ENCODE measurements at regions not wholly inside any gene's neighbourhood (a gene's known extent, or its start where the extent isn't known, plus 50 kb on each side); places are given as distances from the start of the nearest gene placed in this dataset.
A peak's percentile ranks its signal among the peaks of the same experiment; 100 is the strongest.

- no peaks in the 10 kb centered on the region for H3K9me3 ChIP-seq (ENCODE audit: control insufficient read depth, low read length)
- no peak overlapping the region for H3K27ac ChIP-seq (ENCODE audit: low read depth in 1 of 2, low read length in 2 of 2)
- no peak for ATAC-seq (ENCODE audit: low FRiP score)
- 72 to 77% methylated on average over 4 of the region's 4 CpGs for WGBS, 2 donors
- H3K27me3 ChIP-seq (ENCODE audit: control insufficient read depth in 1 of 2, insufficient read depth in 2 of 2, low read length in 1 of 2): no peaks in the 10 kb centered on the region
- no peak for DNase-seq
- H3K4me3 ChIP-seq (ENCODE audit: low read length in 2 of 2): no peak overlapping the region
- no peaks in the 10 kb centered on the region for H3K4me1 ChIP-seq (ENCODE audit: control insufficient read depth in 1 of 2, insufficient read depth in 2 of 2, low read length in 2 of 2)
- intact Hi-C loops (cut with DNase I): no loop called here
- no peaks in the 10 kb centered on the region for H3K36me3 ChIP-seq (ENCODE audit: control insufficient read depth in 1 of 2, insufficient read depth in 2 of 2, low read length in 1 of 2)
Measured at GRCh38 chr6:79783670-79784394, 152.7 kb downstream of the SH3BGRL2 start.

- 84 to 86% methylated on average over 5 of the region's 5 CpGs for WGBS, 2 donors
- no peaks in the 10 kb centered on the region for H3K4me1 ChIP-seq (ENCODE audit: control insufficient read depth in 1 of 2, insufficient read depth in 2 of 2, low read length in 2 of 2)
- no peaks in the 10 kb centered on the region for H3K27me3 ChIP-seq (ENCODE audit: control insufficient read depth in 1 of 2, insufficient read depth in 2 of 2, low read length in 1 of 2)
- no peaks in the 10 kb centered on the region for H3K36me3 ChIP-seq (ENCODE audit: control insufficient read depth in 1 of 2, insufficient read depth in 2 of 2, low read length in 1 of 2)
- no peak for ATAC-seq (ENCODE audit: low FRiP score)
- no peak overlapping the region for H3K4me3 ChIP-seq (ENCODE audit: low read length in 2 of 2)
- no peak for DNase-seq
- H3K27ac ChIP-seq (ENCODE audit: low read depth in 1 of 2, low read length in 2 of 2): no peak overlapping the region
- no peaks in the 10 kb centered on the region for H3K9me3 ChIP-seq (ENCODE audit: control insufficient read depth, low read length)
- intact Hi-C loops (cut with DNase I): no loop called here
Measured at GRCh38 chr6:79782792-79783580, 151.9 kb downstream of the SH3BGRL2 start.

DNA sequence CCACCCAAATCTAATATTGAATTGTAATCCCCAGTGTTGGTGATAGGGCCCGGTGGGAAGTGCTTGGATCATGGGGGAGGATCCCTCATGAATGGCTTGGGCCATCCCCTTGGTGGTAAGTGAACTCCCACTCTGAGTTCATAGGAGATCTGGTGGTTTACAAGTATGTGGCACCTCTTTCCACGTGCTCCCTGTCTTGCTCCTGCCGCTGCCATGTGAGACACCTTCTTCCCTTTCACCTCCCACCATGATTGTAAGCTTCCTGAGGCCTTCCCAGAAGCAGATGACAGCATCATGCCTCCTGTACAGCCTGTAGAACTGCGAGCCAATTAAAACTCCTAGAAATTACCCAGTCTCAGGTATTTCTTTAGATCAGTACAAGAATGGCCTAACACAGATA, 150.8 kb downstream of the SH3BGRL2 start:
- Histone ChIP-seq H3K9me3 (ENCODE audit: control insufficient read depth, low read length) (no peaks in the 10 kb centered on the region), H3K4me3 (ENCODE audit: low read length in 2 of 2) (no peak overlapping the region), H3K36me3 (ENCODE audit: control insufficient read depth in 1 of 2, insufficient read depth in 2 of 2, low read length in 1 of 2) (no peaks in the 10 kb centered on the region), H3K4me1 (ENCODE audit: control insufficient read depth in 1 of 2, insufficient read depth in 2 of 2, low read length in 2 of 2) (no peaks in the 10 kb centered on the region), H3K27me3 (ENCODE audit: control insufficient read depth in 1 of 2, insufficient read depth in 2 of 2, low read length in 1 of 2) (no peaks in the 10 kb centered on the region), H3K27ac (ENCODE audit: low read depth in 1 of 2, low read length in 2 of 2) (no peak overlapping the region)
- intact Hi-C loops (cut with DNase I): no loop called here
- DNase-seq (no peak), ATAC-seq (ENCODE audit: low FRiP score) (no peak)
- 94 to 96% methylated on average over 4 of the region's 4 CpGs for WGBS, 2 donors

- no peaks in the 10 kb centered on the region for H3K36me3 ChIP-seq (ENCODE audit: control insufficient read depth in 1 of 2, insufficient read depth in 2 of 2, low read length in 1 of 2)
- WGBS, 2 donors: 92 to 96% methylated on average over 1 of the region's 1 CpG
- H3K4me1 ChIP-seq (ENCODE audit: control insufficient read depth in 1 of 2, insufficient read depth in 2 of 2, low read length in 2 of 2): no peaks in the 10 kb centered on the region
- DNase-seq (no peak), ATAC-seq (ENCODE audit: low FRiP score) (no peak)
- no peaks in the 10 kb centered on the region for H3K27me3 ChIP-seq (ENCODE audit: control insufficient read depth in 1 of 2, insufficient read depth in 2 of 2, low read length in 1 of 2)
- no peak overlapping the region for H3K4me3 ChIP-seq (ENCODE audit: low read length in 2 of 2)
- intact Hi-C loops (cut with DNase I): no loop called here
- H3K27ac ChIP-seq (ENCODE audit: low read depth in 1 of 2, low read length in 2 of 2): no peak overlapping the region
- no peaks in the 10 kb centered on the region for H3K9me3 ChIP-seq (ENCODE audit: control insufficient read depth, low read length)
Measured at GRCh38 chr6:79780881-79781280, 149.8 kb downstream of the SH3BGRL2 start.

GRCh38 chr6:79778816-79779215, 147.7 kb downstream of the SH3BGRL2 start:
- Histone ChIP-seq H3K9me3 (ENCODE audit: control insufficient read depth, low read length) (no peaks in the 10 kb centered on the region), H3K36me3 (ENCODE audit: control insufficient read depth in 1 of 2, insufficient read depth in 2 of 2, low read length in 1 of 2) (no peaks in the 10 kb centered on the region), H3K4me1 (ENCODE audit: control insufficient read depth in 1 of 2, insufficient read depth in 2 of 2, low read length in 2 of 2) (no peaks in the 10 kb centered on the region), H3K27me3 (ENCODE audit: control insufficient read depth in 1 of 2, insufficient read depth in 2 of 2, low read length in 1 of 2) (no peaks in the 10 kb centered on the region), H3K27ac (ENCODE audit: low read depth in 1 of 2, low read length in 2 of 2) (no peak overlapping the region), H3K4me3 (ENCODE audit: low read length in 2 of 2) (no peak overlapping the region)
- no peak for DNase-seq
- no peak for ATAC-seq (ENCODE audit: low FRiP score)
- intact Hi-C loops (cut with DNase I): loop anchor here in 1 of 2 donors (5.0 kb wide), 2 partner anchors 33 to 88 kb away; no protein-coding TSS in a partner anchor
- WGBS, 2 donors: 96 to 98% methylated on average over 4 of the region's 4 CpGs

DNA sequence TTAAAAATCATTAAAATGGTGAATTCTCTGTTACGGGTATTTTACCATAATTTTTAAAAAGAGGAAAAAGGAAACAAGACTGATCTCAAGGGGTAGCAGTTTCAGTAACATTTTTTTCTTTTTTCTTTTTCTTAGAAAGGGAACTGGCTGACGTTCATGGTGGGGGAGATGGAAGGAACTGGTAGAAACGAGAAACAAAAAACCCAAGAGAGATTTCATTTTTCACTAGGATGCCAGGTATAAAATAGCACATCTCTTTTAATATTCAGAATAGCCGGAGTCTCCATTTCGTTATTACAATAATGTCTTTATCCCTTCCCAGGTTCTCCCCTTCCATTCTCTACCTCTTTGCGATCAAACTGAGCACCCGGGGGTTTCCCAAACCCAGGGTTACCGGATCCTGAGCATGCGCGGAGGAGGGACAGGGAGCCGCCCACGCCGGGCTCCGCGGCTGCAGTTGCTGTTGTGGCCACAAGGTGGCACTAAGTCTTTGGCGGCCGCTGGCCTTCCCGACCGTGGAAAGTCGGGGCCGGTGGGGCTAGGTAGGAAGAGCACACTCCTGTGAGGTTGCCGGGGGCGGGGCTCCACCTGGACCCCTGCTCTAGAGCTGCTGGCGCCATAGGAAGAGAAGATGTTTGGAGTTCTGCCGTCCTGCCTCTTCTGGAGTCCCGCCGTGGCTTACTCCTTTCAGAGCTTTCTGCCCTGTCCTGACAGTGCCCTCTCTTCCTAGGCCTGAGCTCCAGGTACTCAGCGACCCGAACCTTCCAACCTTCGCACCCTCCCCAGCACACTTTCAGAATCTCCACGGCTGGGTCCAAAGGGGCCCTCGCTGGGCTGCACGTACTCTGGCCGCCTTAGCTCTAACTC, 146.8 kb downstream of the SH3BGRL2 start:
- no peaks in the 10 kb centered on the region for H3K4me1 ChIP-seq (ENCODE audit: control insufficient read depth in 1 of 2, insufficient read depth in 2 of 2, low read length in 2 of 2)
- peak; percentile 88 to 94 for DNase-seq

GRCh38 chr6:79776076-79776475, 144.9 kb downstream of the SH3BGRL2 start:
- DNase-seq: no peak
- Histone ChIP-seq H3K4me1 (ENCODE audit: control insufficient read depth in 1 of 2, insufficient read depth in 2 of 2, low read length in 2 of 2) (no peaks in the 10 kb centered on the region), H3K9me3 (ENCODE audit: control insufficient read depth, low read length) (no peaks in the 10 kb centered on the region), H3K27ac (ENCODE audit: low read depth in 1 of 2, low read length in 2 of 2) (no peak overlapping the region), H3K27me3 (ENCODE audit: control insufficient read depth in 1 of 2, insufficient read depth in 2 of 2, low read length in 1 of 2) (no peaks in the 10 kb centered on the region), H3K4me3 (ENCODE audit: low read length in 2 of 2) (no peak overlapping the region), H3K36me3 (ENCODE audit: control insufficient read depth in 1 of 2, insufficient read depth in 2 of 2, low read length in 1 of 2) (no peaks in the 10 kb centered on the region)
- ATAC-seq (ENCODE audit: low FRiP score): no peak
- WGBS, 2 donors: 51 to 52% methylated on average over 2 of the region's 2 CpGs
- intact Hi-C loops (cut with DNase I): loop anchor here in 1 of 2 donors (5.0 kb wide), 2 partner anchors 36 to 91 kb away; no protein-coding TSS in a partner anchor

More for the DNA sequence above, 146.8 kb downstream of the SH3BGRL2 start:
- H3K27me3 ChIP-seq (ENCODE audit: control insufficient read depth in 1 of 2, insufficient read depth in 2 of 2, low read length in 1 of 2): no peaks in the 10 kb centered on the region
- H3K9me3 ChIP-seq (ENCODE audit: control insufficient read depth, low read length): no peaks in the 10 kb centered on the region
- H3K4me3 ChIP-seq (ENCODE audit: low read length in 2 of 2): no peak overlapping the region
- intact Hi-C loops (cut with DNase I): loop anchor here in 1 of 2 donors (5.0 kb wide), 2 partner anchors 34 to 89 kb away; no protein-coding TSS in a partner anchor
- no peaks in the 10 kb centered on the region for H3K36me3 ChIP-seq (ENCODE audit: control insufficient read depth in 1 of 2, insufficient read depth in 2 of 2, low read length in 1 of 2)
- whole genome bisulfite sequencing, 2 donors: 20 to 21% methylated on average over 34 of the region's 34 CpGs
- ATAC-seq (ENCODE audit: low FRiP score): peak; percentile 91
- H3K27ac ChIP-seq (ENCODE audit: low read depth in 1 of 2, low read length in 2 of 2): no peak overlapping the region

DNA sequence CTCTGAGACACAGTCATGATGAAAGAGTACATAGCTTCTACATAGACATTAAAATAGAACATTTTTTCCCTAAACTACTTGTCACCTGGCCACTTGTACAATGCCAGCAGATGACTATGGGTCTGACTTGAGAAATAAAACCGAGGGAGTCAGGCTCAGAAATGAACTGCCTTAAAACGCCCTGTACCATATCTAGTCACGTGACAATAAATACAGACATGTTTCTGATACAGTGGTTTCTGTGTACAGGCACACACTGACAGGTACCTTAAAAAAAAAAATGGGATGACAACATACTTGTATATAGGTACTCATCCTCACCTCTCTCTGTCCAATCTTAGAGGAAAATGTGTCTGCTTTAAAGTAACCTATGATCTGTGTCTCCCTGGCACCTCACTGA, 144.1 kb downstream of the SH3BGRL2 start:
- ATAC-seq (ENCODE audit: low FRiP score): no peak
- intact Hi-C loops (cut with DNase I): loop anchor here in 1 of 2 donors (5.0 kb wide), 2 partner anchors 37 to 92 kb away; no protein-coding TSS in a partner anchor
- Histone ChIP-seq H3K9me3 (ENCODE audit: control insufficient read depth, low read length) (no peaks in the 10 kb centered on the region), H3K4me1 (ENCODE audit: control insufficient read depth in 1 of 2, insufficient read depth in 2 of 2, low read length in 2 of 2) (no peaks in the 10 kb centered on the region), H3K27ac (ENCODE audit: low read depth in 1 of 2, low read length in 2 of 2) (no peak overlapping the region), H3K36me3 (ENCODE audit: control insufficient read depth in 1 of 2, insufficient read depth in 2 of 2, low read length in 1 of 2) (no peaks in the 10 kb centered on the region), H3K27me3 (ENCODE audit: control insufficient read depth in 1 of 2, insufficient read depth in 2 of 2, low read length in 1 of 2) (no peaks in the 10 kb centered on the region), H3K4me3 (ENCODE audit: low read length in 2 of 2) (no peak overlapping the region)
- 84 to 87% methylated on average over 3 of the region's 3 CpGs for WGBS, 2 donors
- no peak for DNase-seq

Data from aorta (tissue), 5 donors.